ENCODE measurements at regions not wholly inside any gene's neighbourhood (a gene's known extent, or its start where the extent isn't known, plus 50 kb on each side); places are given as distances from the start of the nearest gene placed in this dataset.

GRCh38 chr2:234732404-234733092 is 219.3 kb upstream of the SH3BP4 start:
- no peak for DNase-seq (ENCODE audit: low read depth in 2 of 3, low spot score in 2 of 3)

DNA sequence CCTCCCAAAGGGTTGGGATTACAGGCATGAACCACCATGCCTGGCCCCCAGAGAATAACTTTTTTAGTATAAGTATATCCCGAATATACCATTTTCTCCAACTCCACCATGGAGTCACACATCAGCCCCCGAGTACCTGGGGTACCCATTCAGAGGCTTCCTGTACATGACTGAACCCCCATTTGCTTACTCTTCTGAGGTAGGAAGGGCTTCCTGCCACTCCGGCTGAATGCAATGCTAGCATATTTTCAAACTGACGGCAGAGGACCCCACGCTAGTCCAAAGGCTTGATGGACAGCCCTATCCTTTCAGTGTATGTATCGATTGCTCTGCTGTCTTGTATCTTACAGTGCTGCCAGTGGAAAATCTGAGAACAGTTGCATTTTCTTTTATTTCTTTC is 220.6 kb upstream of the SH3BP4 start:
- DNase-seq (ENCODE audit: low read depth in 2 of 3, low spot score in 2 of 3): no peak

DNA sequence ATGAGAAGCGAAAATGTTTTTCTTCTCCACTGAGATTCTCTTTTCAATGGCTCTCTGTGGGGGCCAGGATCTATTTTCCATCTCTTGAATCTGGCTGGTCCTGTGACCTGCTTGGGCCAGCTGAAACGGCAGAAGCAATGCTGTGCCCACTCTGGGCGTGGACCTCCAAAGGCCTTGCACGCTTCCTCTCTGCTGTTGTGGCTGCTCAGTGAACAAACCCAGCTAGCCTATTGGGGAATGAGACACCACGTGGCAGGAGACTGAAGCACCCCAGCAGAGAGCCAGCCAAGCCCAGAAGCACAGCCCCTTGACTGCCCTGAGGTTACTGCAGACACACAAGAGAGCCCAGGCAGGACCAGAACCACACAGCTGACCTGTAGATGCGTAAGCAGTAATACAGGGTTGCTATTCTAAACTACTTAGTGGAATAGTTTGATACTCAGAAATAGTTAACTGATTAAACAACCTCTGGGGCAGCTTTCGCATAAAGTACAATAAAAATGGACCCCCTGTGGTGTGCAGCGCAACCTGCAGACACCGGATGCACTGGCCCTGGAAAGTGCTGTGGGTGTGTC is 221.7 kb upstream of the SH3BP4 start:
- no peak for DNase-seq (ENCODE audit: low read depth in 2 of 3, low spot score in 2 of 3)

DNA sequence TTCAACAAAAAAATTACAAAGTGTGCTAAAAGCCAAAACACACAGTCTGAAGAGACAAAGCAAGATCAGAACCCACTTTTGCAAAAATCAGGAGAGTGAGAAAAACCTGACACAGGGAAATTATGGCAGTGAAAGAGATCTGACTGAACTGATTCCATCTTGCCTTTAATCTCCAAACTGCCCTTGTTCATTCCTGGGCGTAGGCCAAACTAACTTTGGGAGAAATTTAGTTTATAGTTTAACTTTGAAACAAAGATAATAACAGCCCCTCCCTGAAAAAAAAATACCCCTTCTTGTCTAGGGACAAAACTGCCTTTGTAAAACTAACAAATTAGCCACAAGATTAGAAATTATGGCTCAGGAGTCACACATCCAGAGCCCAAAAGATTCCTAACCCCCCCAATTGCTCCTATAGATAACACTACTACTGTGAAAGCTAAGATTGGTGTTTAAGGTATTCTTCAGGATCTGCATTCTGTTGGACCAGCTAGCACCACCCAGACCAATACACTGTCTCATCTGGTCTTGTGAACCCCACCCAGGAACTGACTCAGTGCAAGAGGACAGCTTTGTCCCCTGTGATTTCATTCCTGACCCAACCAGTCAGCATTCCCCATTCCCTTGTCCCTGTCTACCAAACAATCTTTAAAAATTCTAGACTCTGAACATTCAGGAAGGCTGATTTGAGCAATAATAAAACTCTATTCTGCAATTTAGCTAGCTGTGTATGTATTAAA is 226.1 kb upstream of the SH3BP4 start:
- no peak for DNase-seq (ENCODE audit: low read depth in 2 of 3, low spot score in 2 of 3)

- no peak for DNase-seq (ENCODE audit: low read depth in 2 of 3, low spot score in 2 of 3)
These were observed 227.0 kb upstream of the SH3BP4 start for GRCh38 chr2:234724850-234725249.

DNA sequence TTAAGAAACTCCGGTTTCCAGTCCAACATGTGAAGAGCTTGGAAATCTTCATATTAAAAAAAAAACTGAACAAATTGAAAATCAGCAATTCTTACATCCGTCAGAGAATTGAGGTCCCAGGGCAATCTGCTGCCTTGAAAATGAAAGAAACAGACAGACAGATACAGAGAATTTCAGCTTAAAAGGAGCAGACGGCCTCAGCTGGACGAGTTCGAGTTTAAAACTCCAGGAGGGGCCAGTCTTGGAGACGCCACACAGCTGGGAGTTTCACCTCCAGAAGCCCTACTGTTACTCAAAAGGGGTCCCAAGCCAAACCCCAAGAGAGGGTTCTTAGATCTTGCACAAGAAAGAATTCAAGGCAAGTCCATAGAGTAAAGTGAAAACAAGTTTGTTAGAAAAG is 226.5 kb upstream of the ARL4C start:
- DNase-seq (ENCODE audit: low read depth in 2 of 3, low spot score in 2 of 3): no peak

- DNase-seq (ENCODE audit: low read depth in 2 of 3, low spot score in 2 of 3): no peak
These were observed 225.3 kb upstream of the ARL4C start for GRCh38 chr2:234722176-234722575.

DNA sequence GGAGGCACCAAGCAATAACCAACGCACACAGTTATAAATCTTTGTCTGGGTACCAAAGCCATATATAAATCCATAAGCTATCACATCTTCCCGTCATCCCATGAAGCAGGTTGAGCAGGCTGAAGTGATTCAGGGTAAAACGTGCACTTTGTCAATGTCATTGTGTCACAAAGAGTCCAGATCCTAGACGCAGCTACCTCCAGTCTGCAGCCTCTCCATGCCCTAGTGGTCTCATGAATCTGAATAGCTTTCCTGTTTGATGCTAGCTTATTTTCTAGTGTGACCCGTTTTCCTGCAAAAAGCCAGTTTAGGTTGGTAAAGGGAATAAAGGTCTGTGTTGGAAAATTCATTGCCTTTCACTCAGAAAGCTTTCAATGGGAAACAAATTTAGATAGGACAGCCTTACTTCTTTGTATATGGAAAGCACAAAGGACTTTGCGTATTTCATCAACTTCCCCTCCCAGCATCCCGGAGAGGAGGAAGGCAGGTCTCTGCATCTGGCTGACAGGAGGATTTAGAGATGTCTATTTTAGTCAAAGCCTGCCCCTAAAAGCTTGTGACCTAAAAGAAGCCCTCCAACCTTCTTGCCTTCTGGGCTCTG is 222.3 kb upstream of the ARL4C start:
- DNase-seq (ENCODE audit: low read depth in 2 of 3, low spot score in 2 of 3): no peak

DNA sequence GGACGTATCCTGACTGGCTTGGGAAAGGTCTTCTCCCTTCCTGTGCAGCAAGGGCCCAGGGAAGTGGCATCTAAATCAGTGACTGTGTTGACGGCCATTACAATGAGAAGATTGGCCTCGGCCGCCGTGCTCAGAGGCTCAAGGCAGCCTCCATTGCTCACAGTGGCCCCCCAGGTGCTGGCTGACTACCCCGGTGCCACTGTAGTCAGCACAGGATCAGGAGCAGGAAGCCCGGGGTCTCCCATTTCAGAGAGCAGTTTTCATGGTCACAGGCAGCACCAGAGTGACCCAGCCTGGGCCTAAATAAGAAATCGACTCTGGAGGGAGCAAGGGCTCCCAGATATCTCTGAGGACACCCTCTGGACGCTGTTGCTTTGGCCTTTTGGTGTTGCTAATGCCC is 219.4 kb upstream of the ARL4C start:
- no peak for DNase-seq (ENCODE audit: low read depth in 2 of 3, low spot score in 2 of 3)

- DNase-seq (ENCODE audit: low read depth in 2 of 3, low spot score in 2 of 3): no peak
These were observed 218.9 kb upstream of the ARL4C start for GRCh38 chr2:234715671-234716250.

- no peak for DNase-seq (ENCODE audit: low read depth in 2 of 3, low spot score in 2 of 3)
These were observed 217.8 kb upstream of the ARL4C start for GRCh38 chr2:234714711-234715110.

DNA sequence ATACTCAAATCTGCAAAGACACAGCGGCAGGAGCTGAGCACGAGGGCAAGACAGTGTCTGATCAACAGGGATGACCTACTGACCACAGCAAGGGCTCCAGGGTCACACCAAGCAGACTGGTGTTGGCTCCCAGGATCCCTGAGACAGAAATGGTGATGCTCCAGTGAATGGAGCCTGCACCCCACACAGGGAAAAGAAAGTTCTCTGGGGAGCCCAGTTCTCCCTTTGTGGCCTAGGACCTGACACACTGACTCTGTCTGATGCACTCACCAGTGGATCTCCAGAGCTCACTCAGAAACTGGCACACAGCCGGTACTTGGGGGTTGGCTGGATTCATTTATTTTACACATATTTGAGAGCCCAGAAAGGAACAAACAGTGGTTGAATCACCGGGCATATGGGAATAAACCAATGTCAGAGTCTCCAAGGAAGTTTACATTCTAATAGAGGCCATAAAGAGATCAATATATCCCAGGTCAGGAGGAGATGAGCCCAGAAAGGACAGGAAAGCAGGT is 215.6 kb upstream of the ARL4C start:
- no peak for DNase-seq (ENCODE audit: low read depth in 2 of 3, low spot score in 2 of 3)

- DNase-seq (ENCODE audit: low read depth in 2 of 3, low spot score in 2 of 3): no peak
These were observed 214.4 kb upstream of the ARL4C start for GRCh38 chr2:234711308-234711707.

DNA sequence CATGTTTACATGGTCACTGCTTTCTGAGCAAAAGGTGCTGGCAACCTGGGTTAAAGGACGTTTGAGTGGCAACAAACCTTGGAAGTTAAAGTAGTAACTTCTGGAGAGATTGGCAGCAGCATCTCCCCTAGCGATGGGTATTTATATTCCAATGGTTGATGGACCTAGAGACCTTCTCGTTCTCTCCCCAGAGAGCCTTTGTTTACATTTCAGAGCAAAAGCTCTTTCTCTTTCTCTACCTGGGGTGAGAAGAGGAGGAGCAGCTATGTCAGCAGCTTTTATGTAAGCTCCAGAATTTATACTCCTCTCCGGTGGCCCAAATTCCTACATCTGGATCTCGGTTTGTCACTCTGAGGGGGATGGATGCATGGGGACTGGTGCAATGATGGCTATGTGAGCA is 213.7 kb upstream of the ARL4C start:
- no peak for DNase-seq (ENCODE audit: low read depth in 2 of 3, low spot score in 2 of 3)

DNA sequence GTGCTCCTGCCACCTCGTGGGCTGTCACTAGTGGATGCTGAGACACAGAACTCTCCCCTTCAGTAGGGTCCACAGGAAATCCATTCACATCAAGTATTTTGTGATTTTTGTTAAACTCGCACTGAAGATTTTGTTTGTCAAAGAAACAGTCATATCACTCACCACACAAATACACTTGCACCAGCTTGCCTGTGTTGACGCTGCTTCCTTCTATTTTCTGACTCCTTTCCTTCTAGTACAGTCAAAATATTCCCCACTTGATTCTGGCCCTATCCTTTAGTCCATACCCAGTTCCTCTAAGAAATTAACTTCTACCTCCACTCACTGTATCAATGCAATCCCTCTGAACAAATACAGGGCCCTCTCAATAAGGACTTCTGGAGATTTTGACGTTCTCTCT is 213.2 kb upstream of the ARL4C start:
- no peak for DNase-seq (ENCODE audit: low read depth in 2 of 3, low spot score in 2 of 3)

DNA sequence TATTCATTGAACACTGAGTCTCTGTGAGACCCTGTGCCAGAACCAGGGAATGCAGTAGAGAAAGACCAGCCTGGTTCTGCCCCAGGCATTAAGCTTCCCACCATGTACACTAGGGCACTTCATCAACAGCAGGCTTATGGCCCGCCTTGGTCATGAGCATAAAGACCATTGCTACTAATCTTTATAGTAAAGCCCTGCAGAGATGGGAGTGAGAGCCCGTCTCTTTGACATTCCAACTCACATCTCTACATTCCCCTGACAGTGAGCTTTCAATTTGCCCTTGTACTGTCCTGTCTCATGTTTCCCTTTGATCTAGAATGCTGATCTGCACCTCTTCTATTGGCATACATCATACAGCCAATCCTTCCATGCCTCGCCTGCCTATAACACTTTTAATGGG is 211.8 kb upstream of the ARL4C start:
- no peak for DNase-seq (ENCODE audit: low read depth in 2 of 3, low spot score in 2 of 3)

DNA sequence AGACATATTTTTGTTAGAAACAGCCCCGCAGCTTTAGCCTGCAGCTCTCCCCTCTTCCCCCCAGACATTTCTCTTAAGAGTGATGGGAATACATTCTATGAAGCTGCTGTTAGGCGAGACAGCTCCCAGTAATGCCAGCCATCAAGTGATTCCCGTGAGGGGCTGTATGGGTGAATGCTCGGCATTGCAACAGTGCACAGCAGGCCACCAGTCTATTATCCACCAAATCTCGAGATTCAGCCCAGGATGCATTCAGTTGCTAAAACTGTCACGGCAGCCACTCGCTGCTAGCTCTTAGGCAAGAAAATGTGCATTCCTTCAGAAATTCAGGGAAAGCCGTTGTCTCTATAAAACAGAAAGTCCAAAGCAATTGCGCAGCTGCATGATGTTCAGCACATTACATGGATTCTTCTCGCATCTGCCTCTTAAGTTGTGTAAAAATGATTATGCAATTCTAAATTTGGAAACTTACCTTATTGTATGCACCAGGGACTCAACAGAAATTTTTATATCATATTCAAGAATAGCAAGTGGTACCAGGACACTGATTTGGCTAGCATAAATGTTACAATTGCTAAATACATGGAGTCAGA is 211.3 kb upstream of the ARL4C start:
- no peak for DNase-seq (ENCODE audit: low read depth in 2 of 3, low spot score in 2 of 3)

DNA sequence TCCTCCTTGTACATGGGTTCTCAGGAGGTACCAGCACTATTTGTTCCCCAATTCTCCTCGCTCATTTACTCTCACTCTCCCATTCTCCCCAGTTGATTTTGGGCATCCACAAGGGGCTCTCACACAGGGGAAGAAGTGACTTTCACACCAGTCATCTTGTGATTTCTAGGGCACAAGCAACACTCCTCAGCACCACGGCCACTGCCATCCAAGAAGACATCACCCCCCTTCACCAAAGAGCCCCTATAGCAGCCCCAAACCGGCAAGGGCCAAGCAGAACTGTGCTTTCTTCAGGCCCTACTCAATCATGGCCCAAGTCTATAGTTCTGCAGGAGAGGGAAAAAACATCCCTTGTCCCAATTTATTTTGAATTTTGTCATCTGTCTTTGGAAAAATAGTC is 209.2 kb upstream of the ARL4C start:
- DNase-seq (ENCODE audit: low read depth in 2 of 3, low spot score in 2 of 3): no peak

GRCh38 chr2:234705108-234705507 is 208.2 kb upstream of the ARL4C start:
- DNase-seq (ENCODE audit: low read depth in 2 of 3, low spot score in 2 of 3): no peak

DNA sequence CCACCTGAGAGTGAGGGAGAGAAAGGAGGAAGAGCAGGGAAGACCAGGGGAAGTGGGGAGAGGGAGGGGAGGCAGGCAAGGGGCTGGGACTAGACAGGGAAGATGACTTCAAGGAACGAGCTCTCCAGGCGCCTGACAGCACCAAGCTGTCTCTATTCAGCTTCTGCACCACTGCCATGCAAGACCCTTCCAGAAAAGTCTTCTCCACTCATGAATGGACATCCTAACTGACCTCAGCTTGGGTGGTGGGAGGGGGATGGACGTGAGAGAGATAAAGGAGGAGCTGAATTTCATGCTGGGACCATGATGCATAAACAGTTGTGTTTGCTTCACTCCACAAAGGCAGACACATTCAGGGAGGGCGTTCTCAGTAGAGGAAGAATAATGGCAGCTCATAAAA is 206.4 kb upstream of the ARL4C start:
- DNase-seq (ENCODE audit: low read depth in 2 of 3, low spot score in 2 of 3): no peak

GRCh38 chr2:234702731-234703225 is 205.9 kb upstream of the ARL4C start:
- no peak for DNase-seq (ENCODE audit: low read depth in 2 of 3, low spot score in 2 of 3)

Data from activated CD8-positive, alpha-beta memory T cell treated with anti-CD3 and anti-CD28 coated beads for 48 hours (primary cell).